H1 (cell line): ENCODE measurements at regions not wholly inside any gene's neighbourhood (a gene's known extent, or its start where the extent isn't known, plus 50 kb on each side); places are given as distances from the start of the nearest gene placed in this dataset.

Source experiments
- CTCF ChIA-PET: fragments of 300-600 bp; sonication (Branson Sonifier 250); formaldehyde crosslinking; loops from one replicate; lab custom pipeline; 2021; ENCODE audit not compliant: partially characterized antibody; lab: Charles Lee
- POLR2A ChIA-PET: fragments of 300-600 bp; sonication (Branson Sonifier 250); formaldehyde crosslinking; loops from one replicate; lab custom pipeline; 2021; ENCODE audit warnings: inconsistent platforms; ENCODE audit not compliant: partially characterized antibody; lab: Charles Lee
- DNase-seq, 2 experiments: peaks; one replicate each; pipeline versions ENCODE4 v3.0.0 to v3.0.0-alpha.2; 2010 to 2022; ENCODE audit warnings: low spot score in 2 of 2, low read depth in 1 of 2, mixed read lengths in 1 of 2
- FAIRE-seq: peaks from 2 replicates; lab custom pipeline; 2011; peaks lifted over from hg19 to GRCh38; lab: Jason Lieb, UNC
- H2AFZ ChIP-seq: 2 replicates; pipeline ENCODE4 v1.8.1; 2012; ENCODE audit warnings: low read length, inconsistent platforms
- H2AK5ac ChIP-seq: 2 replicates; pipeline ENCODE4 v1.6.1; 2013; ENCODE audit warnings: low read depth, low read length
- H2BK120ac ChIP-seq: replicated peaks from 2 replicates; pipeline ENCODE3; 2013; ENCODE audit warnings: low read depth, low read length, inconsistent platforms
- H2BK12ac ChIP-seq: 2 replicates; pipeline ENCODE4 v1.6.1; 2013; ENCODE audit warnings: low read depth, low read length
- H2BK15ac ChIP-seq: 2 replicates; pipeline ENCODE4 v1.6.1; 2013; ENCODE audit warnings: low read length
- H2BK20ac ChIP-seq: 2 replicates; pipeline ENCODE4 v1.6.1; 2013; ENCODE audit warnings: low read length
- H2BK5ac ChIP-seq: 2 replicates; pipeline ENCODE4 v1.6.1; 2013; ENCODE audit warnings: low read depth, low read length
- H3K14ac ChIP-seq: 2 replicates; pipeline ENCODE4 v1.6.1; 2013; ENCODE audit warnings: inconsistent platforms; ENCODE audit not compliant: insufficient read length
- H3K18ac ChIP-seq: 2 replicates; pipeline ENCODE4 v1.6.1; 2013; ENCODE audit warnings: low read length; ENCODE audit errors: extremely low read depth
- H3K23ac ChIP-seq: 2 replicates; pipeline ENCODE4 v1.6.1; 2013; ENCODE audit warnings: inconsistent platforms; ENCODE audit not compliant: insufficient read length
- H3K23me2 ChIP-seq: 2 replicates; pipeline ENCODE4 v1.6.1; 2013; ENCODE audit warnings: low read depth, low read length
- H3K27ac ChIP-seq: 2 replicates; pipeline ENCODE4 v1.6.1; 2011; ENCODE audit warnings: low read depth, low read length, inconsistent platforms
- H3K27me3 ChIP-seq, 4 experiments: replicated peaks in 1 of 4; 1 replicate in 1 of 4; 2 replicates in 3 of 4; pipeline versions ENCODE4 v1.6.1 to v1.8.1; 2011 to 2013; ENCODE audit warnings: low read length in 3 of 4, mild to moderate bottlenecking in 3 of 4, inconsistent platforms in 2 of 4, mixed read lengths in 2 of 4, moderate library complexity in 1 of 4; ENCODE audit not compliant: control insufficient read depth in 3 of 4, insufficient read depth in 3 of 4; ENCODE audit errors: extremely low read depth in 1 of 4
- H3K36me3 ChIP-seq, 4 experiments: 2 replicates each; pipeline versions ENCODE4 v1.6.1 to v1.8.1; 2011 to 2013; ENCODE audit warnings: mild to moderate bottlenecking in 4 of 4, low read length in 3 of 4, moderate library complexity in 2 of 4, control low read depth in 1 of 4, inconsistent platforms in 1 of 4; ENCODE audit not compliant: insufficient read depth in 4 of 4, control insufficient read depth in 2 of 4
- H3K4ac ChIP-seq: replicated peaks from 2 replicates; pipeline ENCODE3; 2013; ENCODE audit warnings: low read length, low read depth, mixed read lengths, inconsistent platforms; ENCODE audit not compliant: insufficient read length
- H3K4me1 ChIP-seq, 4 experiments: replicated peaks in 1 of 4; 1 replicate in 1 of 4; 2 replicates in 3 of 4; pipeline versions ENCODE4 v1.6.1 to v1.8.1; 2011 to 2013; ENCODE audit warnings: low read length in 3 of 4, inconsistent platforms in 2 of 4, mixed read lengths in 1 of 4; ENCODE audit not compliant: insufficient read depth in 4 of 4, control insufficient read depth in 3 of 4
- H3K4me2 ChIP-seq, 2 experiments: 2 replicates each; pipeline versions ENCODE4 v1.6.1 to v1.8.1; 2011 to 2013; ENCODE audit warnings: low read depth in 2 of 2, low read length in 2 of 2, control low read depth in 1 of 2, inconsistent platforms in 1 of 2, mild to moderate bottlenecking in 1 of 2; ENCODE audit not compliant: insufficient read depth in 1 of 2
- H3K4me3 ChIP-seq, 4 experiments: fragments of 200-600, 300-600 bp in 1 of 4; sonication (generic), shearing (Covaris generic), sonication (Bioruptor Twin) in 1 of 4; 2 replicates each; pipeline versions ENCODE4 v1.5.1 to v1.8.1; 2011 to 2016; ENCODE audit warnings: low read length in 4 of 4, low read depth in 3 of 4, control low read depth in 2 of 4, inconsistent platforms in 2 of 4, mild to moderate bottlenecking in 2 of 4, mixed read lengths in 1 of 4, moderate library complexity in 1 of 4; ENCODE audit not compliant: insufficient read depth in 2 of 4; ENCODE audit errors: extremely low read depth in 1 of 4
- H3K56ac ChIP-seq: replicated peaks from 2 replicates; pipeline ENCODE3; 2013; ENCODE audit warnings: low read depth, mild to moderate bottlenecking, mixed read lengths, low read length, inconsistent platforms; ENCODE audit not compliant: insufficient read length
- H3K79me1 ChIP-seq: 2 replicates; pipeline ENCODE4 v1.6.1; 2013; ENCODE audit warnings: low read depth, low read length, control low read depth
- H3K79me2 ChIP-seq, 2 experiments: 2 replicates each; pipeline versions ENCODE4 v1.6.1 to v1.8.1; 2012 to 2013; ENCODE audit warnings: low read length in 2 of 2, mild to moderate bottlenecking in 2 of 2, inconsistent platforms in 1 of 2; ENCODE audit not compliant: insufficient read depth in 2 of 2, control insufficient read depth in 1 of 2
- H3K9ac ChIP-seq, 4 experiments: replicated peaks in 1 of 4; 1 replicate in 1 of 4; 2 replicates in 3 of 4; pipeline versions ENCODE4 v1.6.1 to v1.8.1; 2011 to 2013; ENCODE audit warnings: low read depth in 3 of 4, low read length in 3 of 4, control low read depth in 2 of 4, mild to moderate bottlenecking in 2 of 4, moderate library complexity in 2 of 4, inconsistent platforms in 1 of 4; ENCODE audit errors: extremely low read depth in 1 of 4
- H3K9me3 ChIP-seq, 2 experiments: 2 replicates each; pipeline versions ENCODE4 v1.6.1 to v1.8.1; 2012 to 2013; ENCODE audit warnings: mild to moderate bottlenecking in 2 of 2, moderate library complexity in 2 of 2, control low read depth in 1 of 2, inconsistent platforms in 1 of 2, low read depth in 1 of 2, low read length in 1 of 2, mixed read lengths in 1 of 2; ENCODE audit not compliant: insufficient read depth in 2 of 2
- H4K20me1 ChIP-seq, 2 experiments: replicated peaks in 1 of 2; 2 replicates each; pipeline versions ENCODE3 to v1.8.1; 2011 to 2013; ENCODE audit warnings: inconsistent platforms in 2 of 2, low read length in 2 of 2, mild to moderate bottlenecking in 1 of 2; ENCODE audit not compliant: insufficient read depth in 2 of 2, control insufficient read depth in 1 of 2
- H4K5ac ChIP-seq: 2 replicates; pipeline ENCODE4 v1.6.1; 2013; ENCODE audit warnings: low read length, low read depth, mixed read lengths, inconsistent platforms; ENCODE audit not compliant: insufficient read length
- H4K8ac ChIP-seq: 2 replicates; pipeline ENCODE4 v1.8.0; 2013; ENCODE audit warnings: mild to moderate bottlenecking, moderate library complexity, low read length, inconsistent platforms; ENCODE audit not compliant: insufficient read depth; ENCODE audit errors: extremely low read depth
- H4K91ac ChIP-seq: replicated peaks from 2 replicates; pipeline ENCODE3; 2013; ENCODE audit warnings: low read length, mixed read lengths, inconsistent platforms; ENCODE audit not compliant: insufficient read length
- GABPA ChIP-seq: IDR thresholded peaks from 2 replicates; pipeline ENCODE4 v1.6.1; 2011; ENCODE audit warnings: mild to moderate bottlenecking, low read length, moderate library complexity, borderline replicate concordance; ENCODE audit not compliant: insufficient read depth
- RAD21 ChIP-seq, 2 experiments: IDR thresholded peaks in 1 of 2; conservative IDR thresholded peaks in 1 of 2; 2 replicates each; pipeline ENCODE4 v1.6.1; 2011; ENCODE audit warnings: low read depth in 2 of 2, low read length in 2 of 2, improper control_type of control experiment in 1 of 2, inconsistent platforms in 1 of 2, mild to moderate bottlenecking in 1 of 2, moderate library complexity in 1 of 2
- WGBS, 2 experiments: shearing (Covaris generic) in 1 of 2; methylation state at CpG; one replicate each; pipeline versions ENCODE4 v1.1.6 to v1.1.7; 2013 to 2015; ENCODE audit warnings: low lambda C conversion rate in 2 of 2, mixed read lengths in 2 of 2, inconsistent platforms in 1 of 2, low coverage in 1 of 2, missing lambda C conversion rate in 1 of 2; ENCODE audit not compliant: insufficient replicate concordance in 2 of 2, insufficient coverage in 1 of 2, insufficient read length in 1 of 2; ENCODE audit errors: extremely low coverage in 1 of 2, missing lambda C conversion rate in 1 of 2; 5-methylcytosine and 5-hydroxymethylcytosine counted together
- TF ChIP-seq, protein P1 (sequence below), 3 experiments: IDR thresholded peaks; 1 replicate in 2 of 3; 2 replicates in 1 of 3; pipeline versions ENCODE4 v1.5.1 to v1.6.1; 2011; ENCODE audit warnings: low read length in 3 of 3, mild to moderate bottlenecking in 3 of 3, inconsistent platforms in 2 of 3, low read depth in 1 of 3, moderate library complexity in 1 of 3; ENCODE audit not compliant: insufficient read depth in 1 of 3; ENCODE audit errors: control extremely low read depth in 1 of 3

DNA sequence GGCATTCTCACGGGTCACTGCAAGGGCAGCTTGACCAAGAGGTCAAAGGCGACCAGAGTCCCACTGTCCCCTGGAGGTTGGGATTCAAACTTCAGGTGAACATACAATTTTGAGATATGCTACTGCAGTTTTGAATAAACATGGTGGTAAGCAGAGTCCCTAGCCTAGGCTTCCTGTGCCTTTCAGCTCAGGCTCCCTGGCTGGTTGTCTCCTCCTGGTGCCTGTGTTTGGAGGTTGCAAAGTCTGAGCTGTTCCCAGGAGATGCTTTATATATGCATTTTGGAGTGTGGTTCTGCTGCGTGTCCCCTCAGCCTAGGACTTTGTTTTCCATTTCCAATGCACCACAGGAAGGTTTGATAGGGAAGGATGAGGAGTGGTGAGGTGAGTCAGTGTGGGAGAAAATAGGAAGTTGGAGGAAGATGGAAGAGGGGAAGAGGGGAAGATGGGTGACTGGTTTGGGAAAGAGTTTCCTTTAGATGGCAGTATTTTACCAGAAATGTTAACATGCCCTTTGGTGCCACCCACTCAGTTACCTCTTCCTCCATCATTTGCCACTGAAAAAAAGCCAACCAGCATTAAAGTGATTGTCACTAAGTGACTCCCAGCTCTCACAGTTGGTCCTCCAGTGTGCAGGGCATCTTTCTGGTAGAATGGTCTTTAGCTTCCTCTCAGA is 211.7 kb upstream of the AGTR2 start:
- Histone ChIP-seq H4K20me1 (peaks cover 2 to 7% of the 10 kb centered on the region in 2 experiments), H2BK12ac (no peak overlapping the region), H2BK20ac (no peak overlapping the region), H3K27ac (no peak overlapping the region), H3K18ac (no peak overlapping the region), H2BK15ac (no peak overlapping the region), H3K27me3 (no peaks in the 10 kb centered on the region), H4K8ac (no peak overlapping the region; the same call in 1 of the 2 replicates), H2BK120ac (no peak overlapping the region), H3K23ac (no peak overlapping the region), H3K4me1 (no peaks in the 10 kb centered on the region; a peak in 1 of 7 replicates), H3K79me1 (peaks cover 2% of the 10 kb centered on the region; the same call in 1 of the 2 replicates), H4K91ac (no peak overlapping the region), H2BK5ac (no peak overlapping the region), H3K79me2 (peaks cover 2 to 91% of the 10 kb centered on the region in 2 experiments; a peak in 3 of 4 replicates), H2AFZ (no peak overlapping the region), H3K9me3 (no peaks in the 10 kb centered on the region), H3K4ac (no peak overlapping the region), H4K5ac (no peak overlapping the region), H3K56ac (no peak overlapping the region), H3K23me2 (no peaks in the 10 kb centered on the region), H3K36me3 (no peaks in the 10 kb centered on the region), H2AK5ac (no peak overlapping the region), H3K14ac (no peak overlapping the region), H3K9ac (no peak overlapping the region), H3K4me2 (no peak overlapping the region), H3K4me3 (no peak overlapping the region)
- WGBS, 2 experiments = 100% methylated on average over 3 of the region's 3 CpGs; no CpG with 5 or more reads in 1 of the 2 experiments
- no peak for DNase-seq
- no peak for FAIRE-seq
- ChIA-PET CTCF (interaction anchor here (0.6 to 1.9 kb wide), 7 partner anchors 9 to 728 kb away, joined by 3 to 12 read pairs (median 4); no protein-coding TSS in a partner anchor), POLR2A (no interaction called here)
- TF ChIP-seq RAD21 (IDR thresholded peaks at IDR 0.05 in 1 of 2, conservative IDR thresholded peaks at IDR 0.05 in 1 of 2; ENCODE audit: low read depth in 2 of 2, low read length in 2 of 2) (peak; percentile 33 to 41), GABPA (no peak)
- TF ChIP-seq, protein P1, sequence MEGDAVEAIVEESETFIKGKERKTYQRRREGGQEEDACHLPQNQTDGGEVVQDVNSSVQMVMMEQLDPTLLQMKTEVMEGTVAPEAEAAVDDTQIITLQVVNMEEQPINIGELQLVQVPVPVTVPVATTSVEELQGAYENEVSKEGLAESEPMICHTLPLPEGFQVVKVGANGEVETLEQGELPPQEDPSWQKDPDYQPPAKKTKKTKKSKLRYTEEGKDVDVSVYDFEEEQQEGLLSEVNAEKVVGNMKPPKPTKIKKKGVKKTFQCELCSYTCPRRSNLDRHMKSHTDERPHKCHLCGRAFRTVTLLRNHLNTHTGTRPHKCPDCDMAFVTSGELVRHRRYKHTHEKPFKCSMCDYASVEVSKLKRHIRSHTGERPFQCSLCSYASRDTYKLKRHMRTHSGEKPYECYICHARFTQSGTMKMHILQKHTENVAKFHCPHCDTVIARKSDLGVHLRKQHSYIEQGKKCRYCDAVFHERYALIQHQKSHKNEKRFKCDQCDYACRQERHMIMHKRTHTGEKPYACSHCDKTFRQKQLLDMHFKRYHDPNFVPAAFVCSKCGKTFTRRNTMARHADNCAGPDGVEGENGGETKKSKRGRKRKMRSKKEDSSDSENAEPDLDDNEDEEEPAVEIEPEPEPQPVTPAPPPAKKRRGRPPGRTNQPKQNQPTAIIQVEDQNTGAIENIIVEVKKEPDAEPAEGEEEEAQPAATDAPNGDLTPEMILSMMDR (IDR thresholded peaks at IDR 0.05; ENCODE audit: control extremely low read depth in 1 of 3, insufficient read depth in 1 of 3, low read depth in 1 of 3, low read length in 3 of 3) = peak in 1 of 3 experiments; percentile 23; a peak in 1 of 4 replicates
